ENCODE measurements at regions not wholly inside any gene's neighbourhood (a gene's known extent, or its start where the extent isn't known, plus 50 kb on each side); places are given as distances from the start of the nearest gene placed in this dataset.

GRCh38 chr2:101577173-101577572, 102.3 kb upstream of the RFX8 start:
- no peak for DNase-seq (ENCODE audit: low read depth, low spot score)
- Histone ChIP-seq H3K27ac (ENCODE audit: low read length) (no peak overlapping the region), H3K4me1 (ENCODE audit: control insufficient read depth, insufficient read depth, low read length) (no peaks in the 10 kb centered on the region), H3K36me3 (ENCODE audit: control insufficient read depth, insufficient read depth, low read length) (no peaks in the 10 kb centered on the region), H3K9me3 (ENCODE audit: control insufficient read depth, insufficient read depth, low read length) (no peaks in the 10 kb centered on the region), H3K4me3 (ENCODE audit: low read length) (no peak overlapping the region), H3K27me3 (ENCODE audit: control insufficient read depth, insufficient read depth, low read length) (no peaks in the 10 kb centered on the region)
- no CpG with 5 or more reads among the region's 2 CpGs for WGBS (ENCODE audit: insufficient coverage, insufficient read length)

GRCh38 chr2:101574622-101575021, 99.7 kb upstream of the RFX8 start:
- Histone ChIP-seq H3K27me3 (ENCODE audit: control insufficient read depth, insufficient read depth, low read length) (no peaks in the 10 kb centered on the region), H3K27ac (ENCODE audit: low read length) (no peak overlapping the region), H3K36me3 (ENCODE audit: control insufficient read depth, insufficient read depth, low read length) (no peaks in the 10 kb centered on the region), H3K4me1 (ENCODE audit: control insufficient read depth, insufficient read depth, low read length) (no peaks in the 10 kb centered on the region), H3K9me3 (ENCODE audit: control insufficient read depth, insufficient read depth, low read length) (no peaks in the 10 kb centered on the region), H3K4me3 (ENCODE audit: low read length) (no peak overlapping the region)
- no CpG with 5 or more reads among the region's 6 CpGs for WGBS (ENCODE audit: insufficient coverage, insufficient read length)
- DNase-seq (ENCODE audit: low read depth, low spot score) = no peak

- no CpG with 5 or more reads among the region's 1 CpG for WGBS (ENCODE audit: insufficient coverage, insufficient read length)
- Histone ChIP-seq H3K9me3 (ENCODE audit: control insufficient read depth, insufficient read depth, low read length) (no peaks in the 10 kb centered on the region), H3K27ac (ENCODE audit: low read length) (no peak overlapping the region)
Observed at GRCh38 chr2:101571951-101572350, 97.0 kb upstream of the RFX8 start.

DNA sequence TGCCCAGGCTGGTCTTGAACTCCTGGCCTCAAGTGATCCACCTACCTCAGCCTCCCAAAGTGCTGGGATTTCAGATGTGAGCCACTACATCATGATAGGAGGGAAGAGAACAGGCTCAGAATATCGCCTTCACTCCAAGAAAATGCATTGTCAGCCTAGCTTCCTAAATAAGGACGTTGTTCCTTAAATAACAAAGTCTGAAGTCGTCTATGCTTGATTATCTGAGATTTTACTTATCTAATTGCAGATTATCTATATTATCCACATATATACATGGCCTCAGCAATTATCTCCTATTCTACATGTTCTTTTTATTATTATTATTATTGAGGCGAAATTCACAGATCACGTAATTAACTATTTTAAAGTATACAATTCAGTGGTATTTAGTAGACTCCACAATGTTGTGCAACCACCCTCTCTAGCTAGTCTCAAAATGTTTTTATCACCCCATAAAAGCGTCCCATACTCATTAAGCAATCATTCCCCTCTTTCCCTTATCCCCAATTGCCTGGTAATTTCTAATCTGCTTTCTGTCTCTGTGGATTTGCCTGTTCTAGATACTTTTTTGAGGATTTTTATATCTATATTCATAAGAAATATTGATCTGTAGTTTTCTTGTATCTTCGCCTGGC, 95.1 kb upstream of the RFX8 start:
- no peak for DNase-seq (ENCODE audit: low read depth, low spot score)
- Histone ChIP-seq H3K27me3 (ENCODE audit: control insufficient read depth, insufficient read depth, low read length) (no peaks in the 10 kb centered on the region), H3K27ac (ENCODE audit: low read length) (no peak overlapping the region), H3K4me1 (ENCODE audit: control insufficient read depth, insufficient read depth, low read length) (peaks cover 3% of the 10 kb centered on the region; the same call in 1 of the 2 replicates), H3K4me3 (ENCODE audit: low read length) (no peak overlapping the region), H3K36me3 (ENCODE audit: control insufficient read depth, insufficient read depth, low read length) (no peaks in the 10 kb centered on the region), H3K9me3 (ENCODE audit: control insufficient read depth, insufficient read depth, low read length) (no peaks in the 10 kb centered on the region)
- no CpG with 5 or more reads among the region's 7 CpGs for WGBS (ENCODE audit: insufficient coverage, insufficient read length)

More at GRCh38 chr2:101571951-101572350, 97.0 kb upstream of the RFX8 start:
- Histone ChIP-seq H3K27me3 (ENCODE audit: control insufficient read depth, insufficient read depth, low read length) (no peaks in the 10 kb centered on the region), H3K4me1 (ENCODE audit: control insufficient read depth, insufficient read depth, low read length) (peaks cover 2% of the 10 kb centered on the region; the same call in 1 of the 2 replicates), H3K36me3 (ENCODE audit: control insufficient read depth, insufficient read depth, low read length) (no peaks in the 10 kb centered on the region), H3K4me3 (ENCODE audit: low read length) (no peak overlapping the region)
- no peak for DNase-seq (ENCODE audit: low read depth, low spot score)

DNA sequence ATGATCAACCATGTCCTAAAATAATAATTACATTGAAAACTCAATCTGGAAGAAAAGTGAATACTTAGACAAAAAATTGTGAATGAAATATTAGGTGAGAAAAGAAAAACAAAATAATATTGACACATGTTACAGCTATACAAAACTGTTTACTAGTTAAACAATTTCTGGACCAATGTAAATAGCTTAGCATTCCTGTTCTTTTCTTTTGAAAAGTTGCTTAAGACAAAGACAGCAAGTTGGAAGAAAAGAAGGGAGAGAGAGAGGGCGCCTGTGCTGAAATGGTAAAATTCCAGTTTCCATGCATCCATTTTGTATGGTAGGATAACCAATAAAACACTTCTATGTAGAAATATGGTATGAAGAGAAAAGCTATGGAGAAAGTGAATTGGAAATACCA, 94.1 kb upstream of the RFX8 start:
- no CpG with 5 or more reads among the region's 1 CpG for WGBS (ENCODE audit: insufficient coverage, insufficient read length)
- no peak for DNase-seq (ENCODE audit: low read depth, low spot score)
- peaks cover 3% of the 10 kb centered on the region; the same call in 1 of the 2 replicates for H3K4me1 ChIP-seq (ENCODE audit: control insufficient read depth, insufficient read depth, low read length)
- no peaks in the 10 kb centered on the region for H3K9me3 ChIP-seq (ENCODE audit: control insufficient read depth, insufficient read depth, low read length)
- no peaks in the 10 kb centered on the region for H3K27me3 ChIP-seq (ENCODE audit: control insufficient read depth, insufficient read depth, low read length)
- no peak overlapping the region for H3K4me3 ChIP-seq (ENCODE audit: low read length)
- H3K27ac ChIP-seq (ENCODE audit: low read length) = no peak overlapping the region
- no peaks in the 10 kb centered on the region for H3K36me3 ChIP-seq (ENCODE audit: control insufficient read depth, insufficient read depth, low read length)

DNA sequence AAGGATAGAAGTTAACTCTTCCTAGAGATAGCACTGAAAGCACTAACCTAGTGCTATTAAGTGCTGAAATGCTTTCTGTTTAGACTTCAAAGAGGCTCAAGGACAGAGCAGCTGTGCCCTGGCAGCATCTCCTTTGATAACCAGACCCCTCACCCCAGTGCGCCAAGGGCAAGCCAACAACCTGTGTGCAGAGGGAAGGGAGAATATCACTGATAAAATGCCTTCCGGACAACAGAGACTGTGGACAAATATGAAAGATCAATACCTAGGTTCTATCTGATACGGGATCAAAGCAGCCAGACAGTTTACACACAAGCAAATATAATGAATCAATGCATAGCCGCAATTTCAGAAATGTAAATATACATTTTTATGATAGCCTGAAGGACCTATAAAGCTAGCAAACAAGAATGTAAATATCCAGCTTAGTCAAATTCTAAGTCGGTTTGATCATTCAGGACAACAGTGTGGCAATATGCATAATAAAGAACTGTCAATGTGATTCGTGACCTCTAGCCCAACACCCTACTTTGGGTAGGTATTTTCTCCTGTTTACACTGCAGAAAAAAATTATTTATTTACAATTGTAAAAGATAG, 91.8 kb upstream of the RFX8 start:
- Histone ChIP-seq H3K4me1 (ENCODE audit: control insufficient read depth, insufficient read depth, low read length) (peaks cover 3% of the 10 kb centered on the region; the same call in 1 of the 2 replicates), H3K36me3 (ENCODE audit: control insufficient read depth, insufficient read depth, low read length) (no peaks in the 10 kb centered on the region), H3K9me3 (ENCODE audit: control insufficient read depth, insufficient read depth, low read length) (no peaks in the 10 kb centered on the region), H3K27ac (ENCODE audit: low read length) (no peak overlapping the region), H3K4me3 (ENCODE audit: low read length) (no peak overlapping the region), H3K27me3 (ENCODE audit: control insufficient read depth, insufficient read depth, low read length) (no peaks in the 10 kb centered on the region)
- no peak for DNase-seq (ENCODE audit: low read depth, low spot score)
- no CpG with 5 or more reads among the region's 6 CpGs for WGBS (ENCODE audit: insufficient coverage, insufficient read length)

DNA sequence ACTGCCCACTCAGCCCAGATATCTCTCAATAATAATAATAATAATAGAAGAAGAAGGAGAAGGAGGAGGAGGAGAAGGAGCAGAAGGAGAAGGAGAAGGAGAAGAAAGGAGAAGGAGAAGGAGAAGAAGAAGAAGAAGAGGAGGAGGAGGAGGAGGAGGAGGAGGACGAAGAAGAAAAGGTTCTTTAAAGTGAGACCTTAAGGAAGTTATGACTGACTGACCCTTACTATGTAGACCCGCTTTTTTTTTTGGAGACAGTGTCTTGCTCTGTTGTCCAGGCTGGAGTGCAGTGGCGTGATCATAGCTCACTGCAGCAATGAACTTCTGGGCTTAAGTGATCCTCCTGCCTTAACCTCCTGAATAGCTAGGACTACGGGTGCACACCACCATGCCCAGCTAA, 88.9 kb upstream of the RFX8 start:
- H3K4me3 ChIP-seq (ENCODE audit: low read length) = no peak overlapping the region
- no CpG with 5 or more reads among the region's 4 CpGs for WGBS (ENCODE audit: insufficient coverage, insufficient read length)
- no peak overlapping the region for H3K27ac ChIP-seq (ENCODE audit: low read length)
- no peak for DNase-seq (ENCODE audit: low read depth, low spot score)
- no peaks in the 10 kb centered on the region for H3K27me3 ChIP-seq (ENCODE audit: control insufficient read depth, insufficient read depth, low read length)
- peaks cover 3% of the 10 kb centered on the region; the same call in 1 of the 2 replicates for H3K4me1 ChIP-seq (ENCODE audit: control insufficient read depth, insufficient read depth, low read length)
- no peaks in the 10 kb centered on the region for H3K36me3 ChIP-seq (ENCODE audit: control insufficient read depth, insufficient read depth, low read length)
- no peaks in the 10 kb centered on the region for H3K9me3 ChIP-seq (ENCODE audit: control insufficient read depth, insufficient read depth, low read length)

GRCh38 chr2:101560780-101561315, 85.9 kb upstream of the RFX8 start:
- Histone ChIP-seq H3K27me3 (ENCODE audit: control insufficient read depth, insufficient read depth, low read length) (no peaks in the 10 kb centered on the region), H3K4me1 (ENCODE audit: control insufficient read depth, insufficient read depth, low read length) (no peaks in the 10 kb centered on the region), H3K4me3 (ENCODE audit: low read length) (no peak overlapping the region), H3K9me3 (ENCODE audit: control insufficient read depth, insufficient read depth, low read length) (no peaks in the 10 kb centered on the region), H3K36me3 (ENCODE audit: control insufficient read depth, insufficient read depth, low read length) (no peaks in the 10 kb centered on the region), H3K27ac (ENCODE audit: low read length) (no peak overlapping the region)
- no CpG with 5 or more reads among the region's 6 CpGs for WGBS (ENCODE audit: insufficient coverage, insufficient read length)
- no peak for DNase-seq (ENCODE audit: low read depth, low spot score)

DNA sequence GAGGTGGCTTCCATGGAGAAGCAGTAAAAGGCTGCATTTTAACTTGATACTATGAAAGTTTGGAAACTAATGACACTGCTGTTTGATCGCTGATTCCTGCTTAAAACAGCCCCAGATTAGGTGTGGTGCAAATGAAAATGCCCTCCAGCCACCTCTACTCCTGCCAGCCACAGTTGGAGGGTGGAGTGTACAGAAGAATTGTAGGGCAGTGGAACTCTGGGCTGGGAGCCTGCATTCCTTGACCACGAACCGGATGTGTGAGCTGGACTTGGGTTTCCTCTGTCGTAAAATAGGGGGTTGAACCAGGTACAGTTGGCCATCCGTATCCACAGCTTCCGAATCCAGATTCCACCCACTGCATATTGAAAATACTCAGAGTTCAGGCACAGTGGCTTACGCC, 84.6 kb upstream of the RFX8 start:
- Histone ChIP-seq H3K27me3 (ENCODE audit: control insufficient read depth, insufficient read depth, low read length) (no peaks in the 10 kb centered on the region), H3K4me3 (ENCODE audit: low read length) (no peak overlapping the region), H3K36me3 (ENCODE audit: control insufficient read depth, insufficient read depth, low read length) (no peaks in the 10 kb centered on the region), H3K27ac (ENCODE audit: low read length) (no peak overlapping the region), H3K9me3 (ENCODE audit: control insufficient read depth, insufficient read depth, low read length) (no peaks in the 10 kb centered on the region), H3K4me1 (ENCODE audit: control insufficient read depth, insufficient read depth, low read length) (no peaks in the 10 kb centered on the region)
- DNase-seq (ENCODE audit: low read depth, low spot score) = no peak
- WGBS (ENCODE audit: insufficient coverage, insufficient read length) = no CpG with 5 or more reads among the region's 7 CpGs

- Histone ChIP-seq H3K4me3 (ENCODE audit: low read length) (no peak overlapping the region), H3K36me3 (ENCODE audit: control insufficient read depth, insufficient read depth, low read length) (no peaks in the 10 kb centered on the region), H3K27ac (ENCODE audit: low read length) (no peak overlapping the region), H3K9me3 (ENCODE audit: control insufficient read depth, insufficient read depth, low read length) (no peaks in the 10 kb centered on the region), H3K27me3 (ENCODE audit: control insufficient read depth, insufficient read depth, low read length) (no peaks in the 10 kb centered on the region), H3K4me1 (ENCODE audit: control insufficient read depth, insufficient read depth, low read length) (no peaks in the 10 kb centered on the region)
- WGBS (ENCODE audit: insufficient coverage, insufficient read length) = no CpG with 5 or more reads among the region's 9 CpGs
- DNase-seq (ENCODE audit: low read depth, low spot score) = no peak
Observed at GRCh38 chr2:101558740-101559525, 84.0 kb upstream of the RFX8 start.
